GM19025 (cell line): ENCODE measurements at regions not wholly inside any gene's neighbourhood (a gene's known extent, or its start where the extent isn't known, plus 50 kb on each side); places are given as distances from the start of the nearest gene placed in this dataset.

ENCODE experiments used
- ATAC-seq: cut with Tn5 transposase; IDR thresholded peaks from one replicate; pipeline ENCODE4 v1.9.1; 2021; ENCODE audit warnings: mild to moderate bottlenecking, low read depth, moderate library complexity; ENCODE audit not compliant: unreplicated experiment

GRCh38 chr10:131442271-131442670, 130.8 kb upstream of the TCERG1L start:
- no peak for ATAC-seq

GRCh38 chr10:131444286-131444685, 132.8 kb upstream of the TCERG1L start:
- ATAC-seq = no peak

GRCh38 chr10:131444862-131445461, 133.4 kb upstream of the TCERG1L start:
- no peak for ATAC-seq

GRCh38 chr10:131445623-131446022, 134.1 kb upstream of the TCERG1L start:
- no peak for ATAC-seq

GRCh38 chr10:131446171-131446570, 134.7 kb upstream of the TCERG1L start:
- no peak for ATAC-seq

GRCh38 chr10:131448171-131448570, 136.7 kb upstream of the TCERG1L start:
- no peak for ATAC-seq

GRCh38 chr10:131448883-131449282, 137.4 kb upstream of the TCERG1L start:
- no peak for ATAC-seq

- no peak for ATAC-seq
Measured at GRCh38 chr10:131450216-131450765, 138.8 kb upstream of the TCERG1L start.

GRCh38 chr10:131451407-131452015, 140.0 kb upstream of the TCERG1L start:
- no peak for ATAC-seq

- no peak for ATAC-seq
Measured at GRCh38 chr10:131452926-131453720, 141.6 kb upstream of the TCERG1L start.

GRCh38 chr10:131453721-131454634, 142.5 kb upstream of the TCERG1L start:
- no peak for ATAC-seq

- ATAC-seq = no peak
Measured at GRCh38 chr10:131456411-131456810, 144.9 kb upstream of the TCERG1L start.

GRCh38 chr10:131461093-131461492, 149.6 kb upstream of the TCERG1L start:
- ATAC-seq = no peak

GRCh38 chr10:131464789-131465188, 153.3 kb upstream of the TCERG1L start:
- ATAC-seq = no peak

GRCh38 chr10:131469551-131469950, 158.0 kb upstream of the TCERG1L start:
- ATAC-seq = no peak

GRCh38 chr10:131473645-131474044, 162.1 kb upstream of the TCERG1L start:
- ATAC-seq = no peak

GRCh38 chr10:131474416-131474815, 162.9 kb upstream of the TCERG1L start:
- ATAC-seq = no peak

- no peak for ATAC-seq
Measured at GRCh38 chr10:131475043-131475442, 163.5 kb upstream of the TCERG1L start.

GRCh38 chr10:131475803-131476202, 164.3 kb upstream of the TCERG1L start:
- no peak for ATAC-seq

- no peak for ATAC-seq
Measured at GRCh38 chr10:131477457-131478121, 166.1 kb upstream of the TCERG1L start.
